Spleen (tissue), 7 donors: ENCODE measurements at regions not wholly inside any gene's neighbourhood (a gene's known extent, or its start where the extent isn't known, plus 50 kb on each side); places are given as distances from the start of the nearest gene placed in this dataset.

Experiments used
- POLR2A ChIP-seq, 3 donors: fragments of 450-650 bp; IDR thresholded peaks; one replicate each; pipeline ENCODE4 v1.5.1; 2017; ENCODE audit warnings: antibody characterized with exemption in 3 of 3, mild to moderate bottlenecking in 1 of 3
- POLR2AphosphoS5 ChIP-seq, 3 donors: sonication (generic); formaldehyde crosslinking; IDR thresholded peaks; one replicate each; pipeline ENCODE4 v1.5.1; 2017; ENCODE audit warnings: antibody characterized with exemption in 3 of 3
- TF ChIP-seq, protein P1 (sequence below), 11 experiments: fragments of 200-600 bp in 7 of 11; fragments of 450-650 bp in 4 of 11; sonication (generic) in 4 of 11; IDR thresholded peaks in 8 of 11; conservative IDR thresholded peaks in 3 of 11; 1 replicate in 7 of 11; 2 replicates in 4 of 11; pipeline versions ENCODE4 v1.4.0 to v1.8.0; 2016 to 2021; ENCODE audit warnings: antibody characterized with exemption in 11 of 11, inconsistent platforms in 4 of 11, mild to moderate bottlenecking in 1 of 11
- donor health status: DM: no; HTN: no; CAD: no; lungs with moderate emphysema.
- donor health status: DM: no; HTN: no; CAD: no.
- donor health status: DM: no; HTN: no; CAD: no.

DNA sequence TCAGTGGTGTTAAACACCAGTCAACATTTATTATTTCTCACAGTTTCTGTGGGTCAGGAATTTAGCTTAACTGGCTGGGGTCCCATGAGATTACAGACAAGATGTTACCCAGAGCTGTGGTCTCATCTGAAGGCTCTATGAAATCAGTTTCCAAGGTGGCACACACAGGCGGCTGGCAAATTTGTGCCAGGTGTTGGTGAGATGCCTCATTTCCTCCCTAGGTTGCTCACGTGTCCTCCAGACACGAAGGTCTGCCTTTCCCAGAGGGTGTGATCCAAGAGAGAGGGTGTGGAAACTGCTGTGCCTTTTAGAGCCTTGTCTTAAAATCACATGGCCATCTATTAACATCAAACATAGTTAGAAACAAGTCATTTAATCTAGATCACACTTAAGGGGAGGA, 209.0 kb downstream of the JCAD start:
- TF ChIP-seq, protein P1, sequence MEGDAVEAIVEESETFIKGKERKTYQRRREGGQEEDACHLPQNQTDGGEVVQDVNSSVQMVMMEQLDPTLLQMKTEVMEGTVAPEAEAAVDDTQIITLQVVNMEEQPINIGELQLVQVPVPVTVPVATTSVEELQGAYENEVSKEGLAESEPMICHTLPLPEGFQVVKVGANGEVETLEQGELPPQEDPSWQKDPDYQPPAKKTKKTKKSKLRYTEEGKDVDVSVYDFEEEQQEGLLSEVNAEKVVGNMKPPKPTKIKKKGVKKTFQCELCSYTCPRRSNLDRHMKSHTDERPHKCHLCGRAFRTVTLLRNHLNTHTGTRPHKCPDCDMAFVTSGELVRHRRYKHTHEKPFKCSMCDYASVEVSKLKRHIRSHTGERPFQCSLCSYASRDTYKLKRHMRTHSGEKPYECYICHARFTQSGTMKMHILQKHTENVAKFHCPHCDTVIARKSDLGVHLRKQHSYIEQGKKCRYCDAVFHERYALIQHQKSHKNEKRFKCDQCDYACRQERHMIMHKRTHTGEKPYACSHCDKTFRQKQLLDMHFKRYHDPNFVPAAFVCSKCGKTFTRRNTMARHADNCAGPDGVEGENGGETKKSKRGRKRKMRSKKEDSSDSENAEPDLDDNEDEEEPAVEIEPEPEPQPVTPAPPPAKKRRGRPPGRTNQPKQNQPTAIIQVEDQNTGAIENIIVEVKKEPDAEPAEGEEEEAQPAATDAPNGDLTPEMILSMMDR (IDR thresholded peaks at IDR 0.05 in 8 of 11, conservative IDR thresholded peaks at IDR 0.05 in 3 of 11): no peak
- no peak for TF ChIP-seq POLR2A (IDR thresholded peaks at IDR 0.05)
- TF ChIP-seq POLR2AphosphoS5 (IDR thresholded peaks at IDR 0.05): no peak
